ENCODE measurements at regions not wholly inside any gene's neighbourhood (a gene's known extent, or its start where the extent isn't known, plus 50 kb on each side); places are given as distances from the start of the nearest gene placed in this dataset.

DNA sequence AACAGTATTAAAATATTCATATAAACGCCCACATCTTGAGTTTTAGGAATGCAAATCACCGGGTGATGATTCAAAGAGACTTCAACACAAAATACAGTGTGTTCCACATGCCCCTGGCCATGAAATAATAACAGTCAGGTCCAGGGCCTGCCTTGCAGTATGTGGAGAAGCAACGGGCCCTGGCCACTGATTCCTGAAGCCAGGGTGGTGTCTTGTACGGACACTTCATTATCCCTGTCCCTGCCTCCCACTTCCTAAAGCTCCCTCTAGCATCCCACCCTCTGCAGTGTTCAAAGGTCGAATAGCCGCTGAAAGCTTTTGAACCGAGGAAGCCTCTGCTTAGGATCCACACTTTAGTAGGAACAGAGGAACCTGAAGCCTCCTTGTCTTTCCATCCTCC lies 50.4 kb upstream of the PCSK6 start:
- H3K4me3 ChIP-seq (ENCODE audit: low read depth in 2 of 2, low read length in 2 of 2) = no peak overlapping the region
- no peaks in the 10 kb centered on the region for H3K9me3 ChIP-seq (ENCODE audit: control insufficient read depth, insufficient read depth, low read depth, low read length)
- BruUV-seq (replicated peaks) = no TSS peak
- CTCF ChIA-PET = no interaction called here
- H3K36me3 ChIP-seq (ENCODE audit: control insufficient read depth, insufficient read depth, low read length) = no peaks in the 10 kb centered on the region
- ATAC-seq = no peak
- in situ Hi-C loops (cut with HindIII; ENCODE audit: low pct_unique_long_range_greater_than_20kb, low sequenced_read_pairs) (no loop called here), intact Hi-C loops (cut with micrococcal nuclease; ENCODE audit: unreplicated experiment) (no loop called here)
- TF ChIP-seq, protein P1, sequence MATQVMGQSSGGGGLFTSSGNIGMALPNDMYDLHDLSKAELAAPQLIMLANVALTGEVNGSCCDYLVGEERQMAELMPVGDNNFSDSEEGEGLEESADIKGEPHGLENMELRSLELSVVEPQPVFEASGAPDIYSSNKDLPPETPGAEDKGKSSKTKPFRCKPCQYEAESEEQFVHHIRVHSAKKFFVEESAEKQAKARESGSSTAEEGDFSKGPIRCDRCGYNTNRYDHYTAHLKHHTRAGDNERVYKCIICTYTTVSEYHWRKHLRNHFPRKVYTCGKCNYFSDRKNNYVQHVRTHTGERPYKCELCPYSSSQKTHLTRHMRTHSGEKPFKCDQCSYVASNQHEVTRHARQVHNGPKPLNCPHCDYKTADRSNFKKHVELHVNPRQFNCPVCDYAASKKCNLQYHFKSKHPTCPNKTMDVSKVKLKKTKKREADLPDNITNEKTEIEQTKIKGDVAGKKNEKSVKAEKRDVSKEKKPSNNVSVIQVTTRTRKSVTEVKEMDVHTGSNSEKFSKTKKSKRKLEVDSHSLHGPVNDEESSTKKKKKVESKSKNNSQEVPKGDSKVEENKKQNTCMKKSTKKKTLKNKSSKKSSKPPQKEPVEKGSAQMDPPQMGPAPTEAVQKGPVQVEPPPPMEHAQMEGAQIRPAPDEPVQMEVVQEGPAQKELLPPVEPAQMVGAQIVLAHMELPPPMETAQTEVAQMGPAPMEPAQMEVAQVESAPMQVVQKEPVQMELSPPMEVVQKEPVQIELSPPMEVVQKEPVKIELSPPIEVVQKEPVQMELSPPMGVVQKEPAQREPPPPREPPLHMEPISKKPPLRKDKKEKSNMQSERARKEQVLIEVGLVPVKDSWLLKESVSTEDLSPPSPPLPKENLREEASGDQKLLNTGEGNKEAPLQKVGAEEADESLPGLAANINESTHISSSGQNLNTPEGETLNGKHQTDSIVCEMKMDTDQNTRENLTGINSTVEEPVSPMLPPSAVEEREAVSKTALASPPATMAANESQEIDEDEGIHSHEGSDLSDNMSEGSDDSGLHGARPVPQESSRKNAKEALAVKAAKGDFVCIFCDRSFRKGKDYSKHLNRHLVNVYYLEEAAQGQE (IDR thresholded peaks at IDR 0.05; ENCODE audit: insufficient read depth in 1 of 2, low read depth in 2 of 2, low read length in 1 of 2) = no peak
- TF ChIP-seq TCF7L2 (IDR thresholded peaks at IDR 0.05; ENCODE audit: low read depth, low read length) = no peak
- no peak for TF ChIP-seq POLR2AphosphoS5 (IDR thresholded peaks at IDR 0.05; ENCODE audit: low read depth, low read length)
- no peak for TF ChIP-seq SIN3A (IDR thresholded peaks at IDR 0.05; ENCODE audit: borderline replicate concordance, insufficient read depth, low read depth, low read length)
- TF ChIP-seq, protein P2, sequence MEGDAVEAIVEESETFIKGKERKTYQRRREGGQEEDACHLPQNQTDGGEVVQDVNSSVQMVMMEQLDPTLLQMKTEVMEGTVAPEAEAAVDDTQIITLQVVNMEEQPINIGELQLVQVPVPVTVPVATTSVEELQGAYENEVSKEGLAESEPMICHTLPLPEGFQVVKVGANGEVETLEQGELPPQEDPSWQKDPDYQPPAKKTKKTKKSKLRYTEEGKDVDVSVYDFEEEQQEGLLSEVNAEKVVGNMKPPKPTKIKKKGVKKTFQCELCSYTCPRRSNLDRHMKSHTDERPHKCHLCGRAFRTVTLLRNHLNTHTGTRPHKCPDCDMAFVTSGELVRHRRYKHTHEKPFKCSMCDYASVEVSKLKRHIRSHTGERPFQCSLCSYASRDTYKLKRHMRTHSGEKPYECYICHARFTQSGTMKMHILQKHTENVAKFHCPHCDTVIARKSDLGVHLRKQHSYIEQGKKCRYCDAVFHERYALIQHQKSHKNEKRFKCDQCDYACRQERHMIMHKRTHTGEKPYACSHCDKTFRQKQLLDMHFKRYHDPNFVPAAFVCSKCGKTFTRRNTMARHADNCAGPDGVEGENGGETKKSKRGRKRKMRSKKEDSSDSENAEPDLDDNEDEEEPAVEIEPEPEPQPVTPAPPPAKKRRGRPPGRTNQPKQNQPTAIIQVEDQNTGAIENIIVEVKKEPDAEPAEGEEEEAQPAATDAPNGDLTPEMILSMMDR (IDR thresholded peaks at IDR 0.05) = no peak
- DNase-seq (ENCODE audit: low read depth, low spot score) = no peak
- 0 out of 2 replicates have a peak, but pooled peaks cover under 1% of the 10 kb centered on the region for H3K27me3 ChIP-seq (ENCODE audit: control insufficient read depth, insufficient read depth, low read length)
- POLR2A ChIA-PET = no interaction called here
- H3K4me1 ChIP-seq (ENCODE audit: control insufficient read depth, insufficient read depth, low read length) = no peaks in the 10 kb centered on the region
- no peak overlapping the region for H3K27ac ChIP-seq (ENCODE audit: low read length)

DNA sequence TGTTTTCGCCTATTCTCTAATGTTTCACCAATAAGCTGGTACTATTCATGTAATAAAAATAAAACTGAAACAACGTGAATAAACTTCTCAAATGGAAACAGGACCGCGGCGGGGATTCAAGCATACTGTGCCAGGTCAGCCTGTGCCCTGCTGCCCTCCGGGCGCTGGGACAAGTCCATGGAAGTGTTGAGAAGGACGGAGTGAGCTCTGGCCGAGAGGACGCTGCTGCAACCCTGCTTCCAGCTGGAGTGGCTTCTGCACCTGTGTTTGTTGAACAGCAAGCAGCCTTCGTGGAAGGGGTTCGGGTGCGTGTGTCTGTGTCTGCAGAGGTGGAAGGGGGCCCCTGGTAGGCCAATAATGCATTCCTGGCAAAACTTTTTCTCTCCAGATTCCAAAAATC lies 50.0 kb upstream of the PCSK6 start:
- no peak for DNase-seq (ENCODE audit: low read depth, low spot score)
- H3K4me3 ChIP-seq (ENCODE audit: low read depth in 2 of 2, low read length in 2 of 2) = no peak overlapping the region
- ATAC-seq = no peak
- CTCF ChIA-PET = no interaction called here
- POLR2A ChIA-PET = no interaction called here
- intact Hi-C loops (cut with micrococcal nuclease; ENCODE audit: unreplicated experiment) = no loop called here
- H3K36me3 ChIP-seq (ENCODE audit: control insufficient read depth, insufficient read depth, low read length) = no peaks in the 10 kb centered on the region
- no peaks in the 10 kb centered on the region for H3K4me1 ChIP-seq (ENCODE audit: control insufficient read depth, insufficient read depth, low read length)
- H3K27ac ChIP-seq (ENCODE audit: low read length) = no peak overlapping the region
- H3K9me3 ChIP-seq (ENCODE audit: control insufficient read depth, insufficient read depth, low read depth, low read length) = no peaks in the 10 kb centered on the region
- TF ChIP-seq SIN3A (IDR thresholded peaks at IDR 0.05; ENCODE audit: borderline replicate concordance, insufficient read depth, low read depth, low read length) = no peak
- no peak for TF ChIP-seq POLR2AphosphoS5 (IDR thresholded peaks at IDR 0.05; ENCODE audit: low read depth, low read length)
- TF ChIP-seq TCF7L2 (IDR thresholded peaks at IDR 0.05; ENCODE audit: low read depth, low read length) = no peak
- TF ChIP-seq, protein P1 (IDR thresholded peaks at IDR 0.05; ENCODE audit: insufficient read depth in 1 of 2, low read depth in 2 of 2, low read length in 1 of 2) = no peak
- TF ChIP-seq, protein P2 (IDR thresholded peaks at IDR 0.05) = no peak
- no peaks in the 10 kb centered on the region for H3K27me3 ChIP-seq (ENCODE audit: control insufficient read depth, insufficient read depth, low read length)
- BruUV-seq (replicated peaks) = no TSS peak
- in situ Hi-C loops (cut with HindIII; ENCODE audit: low pct_unique_long_range_greater_than_20kb, low sequenced_read_pairs) = no loop called here
